H7 (cell line): ENCODE measurements at regions not wholly inside any gene's neighbourhood (a gene's known extent, or its start where the extent isn't known, plus 50 kb on each side); places are given as distances from the start of the nearest gene placed in this dataset.
"Not testable (repeated sequence)": the region's sequence is repeated elsewhere in the genome, so short reads cannot be mapped to it uniquely, and the experiment has no call there.

Experiments used
- DNase-seq: peaks from one replicate; pipeline ENCODE4 v3.0.0; 2012
- H3K27me3 ChIP-seq: 2 replicates; pipeline ENCODE4 v1.6.0; 2011; ENCODE audit warnings: mild to moderate bottlenecking, low read length; ENCODE audit not compliant: control insufficient read depth, insufficient read depth
- H3K36me3 ChIP-seq: replicated peaks from 2 replicates; pipeline ENCODE4 v1.5.1; 2011; ENCODE audit warnings: low read length; ENCODE audit not compliant: control insufficient read depth, insufficient read depth
- H3K4me3 ChIP-seq: 2 replicates; pipeline ENCODE4 v1.5.1; 2011; ENCODE audit warnings: low read depth, mild to moderate bottlenecking, control low read depth, low read length, moderate library complexity; ENCODE audit not compliant: insufficient read depth

- H3K4me3 ChIP-seq, result no peak overlapping the region
- DNase-seq, result no peak
- H3K27me3 ChIP-seq, result no peaks in the 10 kb centered on the region
- H3K36me3 ChIP-seq, result no peaks in the 10 kb centered on the region
These were observed 313.2 kb upstream of the DKK2 start for GRCh38 chr4:107349266-107349665.

DNA sequence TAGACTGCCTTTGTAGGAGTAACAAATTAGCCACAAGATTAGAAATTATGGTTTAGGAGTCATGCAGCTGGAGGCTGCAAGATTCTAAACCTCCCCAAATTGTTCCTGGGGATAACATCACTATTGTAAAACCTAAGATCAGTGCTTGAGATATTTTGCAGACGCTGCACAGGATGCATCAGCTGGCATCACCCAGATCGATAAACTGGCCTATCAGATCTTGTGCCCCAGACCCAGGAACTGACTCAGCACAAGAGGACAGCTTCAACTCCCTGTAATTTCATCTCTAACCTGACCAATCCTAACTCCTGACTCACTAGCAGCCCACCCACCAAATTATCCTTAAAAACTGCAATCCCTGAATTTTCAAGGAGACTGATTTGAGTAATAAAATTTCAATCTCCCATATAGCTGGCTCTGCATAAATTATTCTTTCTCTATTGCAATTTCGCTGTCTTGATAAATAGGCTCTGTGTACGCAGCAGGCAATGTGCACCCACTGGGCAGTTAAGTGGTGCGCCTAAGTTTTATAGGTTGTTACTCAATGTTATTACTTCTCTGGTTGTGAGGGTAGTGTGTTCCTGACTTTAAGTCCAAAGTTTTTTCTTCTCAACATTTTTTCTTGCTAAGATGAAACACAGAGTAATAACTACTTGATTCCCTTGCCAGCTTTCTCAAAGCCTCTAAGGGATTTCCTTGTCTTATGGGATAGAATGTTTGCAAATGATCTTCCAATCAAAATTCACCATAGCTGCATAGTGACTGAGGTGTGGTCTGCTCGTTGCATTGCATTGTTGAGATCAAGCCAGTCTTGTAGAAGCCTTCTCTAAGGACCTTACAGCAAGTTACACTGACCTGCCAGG, 312.3 kb upstream of the DKK2 start:
- Histone ChIP-seq H3K36me3 (no peaks in the 10 kb centered on the region), H3K4me3 (no peak overlapping the region), H3K27me3 (no peaks in the 10 kb centered on the region)
- no peak for DNase-seq

GRCh38 chr4:107333518-107333917, 297.4 kb upstream of the DKK2 start:
- H3K27me3 ChIP-seq, result no peaks in the 10 kb centered on the region
- no peak for DNase-seq
- no peak overlapping the region for H3K4me3 ChIP-seq
- H3K36me3 ChIP-seq, result no peaks in the 10 kb centered on the region

GRCh38 chr4:107332656-107333055, 296.5 kb upstream of the DKK2 start:
- not testable (repeated sequence) for DNase-seq, H3K27me3 ChIP-seq, H3K36me3 ChIP-seq, H3K4me3 ChIP-seq

DNA sequence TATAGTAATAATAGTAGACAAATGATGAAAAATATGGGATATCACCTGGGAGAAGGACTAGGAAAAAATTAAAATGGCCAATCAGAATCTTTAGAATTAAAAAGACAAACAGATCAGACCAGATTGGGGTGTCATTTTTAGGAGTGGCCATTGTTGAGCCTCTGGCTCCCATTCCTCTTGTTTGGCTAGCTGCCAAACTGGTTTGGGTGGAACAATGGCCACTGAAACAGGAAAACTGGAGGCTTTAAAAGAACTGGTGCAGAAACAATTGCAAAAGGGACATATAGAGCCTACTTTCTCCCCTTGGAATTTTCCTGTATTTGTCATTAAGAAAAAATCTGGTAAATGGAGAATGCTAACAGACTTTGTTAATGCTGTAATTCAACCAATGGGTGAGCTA, 294.8 kb upstream of the DKK2 start:
- Histone ChIP-seq H3K36me3 (no peaks in the 10 kb centered on the region), H3K4me3 (no peak overlapping the region), H3K27me3 (no peaks in the 10 kb centered on the region)
- DNase-seq, result no peak

- Histone ChIP-seq H3K36me3 (no peaks in the 10 kb centered on the region), H3K4me3 (no peak overlapping the region), H3K27me3 (no peaks in the 10 kb centered on the region)
- no peak for DNase-seq
These were observed 283.3 kb upstream of the DKK2 start for GRCh38 chr4:107319386-107319785.

GRCh38 chr4:107318078-107318477, 282.0 kb upstream of the DKK2 start:
- no peak for DNase-seq
- Histone ChIP-seq H3K27me3 (no peaks in the 10 kb centered on the region), H3K4me3 (no peak overlapping the region), H3K36me3 (no peaks in the 10 kb centered on the region)

- Histone ChIP-seq H3K4me3 (no peak overlapping the region), H3K36me3 (no peaks in the 10 kb centered on the region), H3K27me3 (no peaks in the 10 kb centered on the region)
- no peak for DNase-seq
These were observed 281.5 kb upstream of the DKK2 start for GRCh38 chr4:107317611-107318010.

- H3K27me3 ChIP-seq, result no peaks in the 10 kb centered on the region
These were observed 279.5 kb upstream of the DKK2 start for GRCh38 chr4:107315584-107315983.

DNA sequence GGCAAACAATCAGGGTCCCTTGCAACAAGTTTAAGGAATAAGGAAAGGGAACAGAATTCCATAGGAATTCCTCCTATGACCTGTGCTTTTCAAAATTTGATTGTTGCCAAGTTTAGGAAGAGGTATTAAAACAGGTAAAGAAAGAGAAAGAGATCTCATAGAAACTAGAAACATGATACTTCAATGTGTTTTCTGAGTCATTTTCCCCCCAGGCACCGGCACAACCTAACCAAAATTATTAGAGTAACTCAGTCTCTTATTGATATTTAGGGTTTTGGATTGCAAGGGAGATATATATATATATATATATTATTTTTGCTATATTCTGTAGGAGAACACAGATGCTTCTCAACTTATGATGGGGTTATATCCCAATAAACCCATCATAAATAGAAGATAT, 278.0 kb upstream of the DKK2 start:
- DNase-seq, result no peak

More at GRCh38 chr4:107315584-107315983, 279.5 kb upstream of the DKK2 start:
- DNase-seq, result no peak
- Histone ChIP-seq H3K4me3 (no peak overlapping the region), H3K36me3 (no peaks in the 10 kb centered on the region)

DNA sequence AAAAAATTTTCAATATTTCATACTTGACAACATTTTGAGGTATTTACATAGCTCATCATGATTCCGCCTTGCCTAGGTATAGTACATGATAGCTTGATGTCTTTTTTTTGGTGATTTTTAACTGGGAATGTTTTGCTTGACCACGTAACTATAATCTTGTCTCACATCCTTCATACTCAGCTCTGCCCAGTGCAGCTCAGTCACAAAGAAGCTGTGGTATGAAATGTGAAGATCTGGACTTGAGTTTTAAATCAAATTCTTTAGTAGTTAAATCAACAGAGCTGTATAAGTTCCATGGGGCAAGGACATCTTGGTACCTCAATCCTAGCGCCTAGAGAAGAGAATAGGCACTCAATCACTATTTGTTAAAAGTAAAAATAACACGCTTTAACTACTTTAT, 276.3 kb upstream of the DKK2 start:
- Histone ChIP-seq H3K4me3 (no peak overlapping the region), H3K36me3 (no peaks in the 10 kb centered on the region), H3K27me3 (no peaks in the 10 kb centered on the region)
- no peak for DNase-seq

More for the DNA sequence above, 278.0 kb upstream of the DKK2 start:
- no peaks in the 10 kb centered on the region for H3K36me3 ChIP-seq
- H3K27me3 ChIP-seq, result no peaks in the 10 kb centered on the region
- H3K4me3 ChIP-seq, result no peak overlapping the region

DNA sequence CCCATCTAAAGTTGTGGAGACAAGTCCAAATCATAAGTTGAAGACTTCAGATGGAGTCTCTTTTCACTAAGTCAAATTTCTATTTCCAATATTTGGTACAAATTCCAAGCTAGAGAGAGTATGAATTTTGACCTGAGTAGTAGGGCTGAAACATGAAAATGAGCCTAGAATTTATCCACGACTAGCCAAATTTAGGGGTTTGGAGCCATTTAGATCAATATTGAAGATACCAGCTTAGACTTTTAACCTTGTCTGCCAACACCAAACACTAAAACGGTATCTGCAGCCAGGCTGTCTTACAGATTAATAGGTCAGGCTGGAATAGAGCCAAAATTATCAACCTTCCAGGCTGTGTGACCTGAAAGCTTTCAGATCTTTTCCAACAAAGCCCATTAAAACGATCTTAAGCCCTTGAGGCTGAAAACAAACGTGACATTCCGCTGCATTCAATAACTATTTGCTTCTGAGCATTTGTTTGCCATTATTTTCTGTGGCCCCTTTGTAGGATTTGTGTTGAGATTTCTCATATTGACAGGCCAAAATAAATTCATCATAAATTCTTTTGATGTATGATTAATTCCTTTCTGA, 268.7 kb upstream of the DKK2 start:
- H3K36me3 ChIP-seq, result no peaks in the 10 kb centered on the region
- no peak for DNase-seq
- no peaks in the 10 kb centered on the region for H3K27me3 ChIP-seq
- H3K4me3 ChIP-seq, result no peak overlapping the region

DNA sequence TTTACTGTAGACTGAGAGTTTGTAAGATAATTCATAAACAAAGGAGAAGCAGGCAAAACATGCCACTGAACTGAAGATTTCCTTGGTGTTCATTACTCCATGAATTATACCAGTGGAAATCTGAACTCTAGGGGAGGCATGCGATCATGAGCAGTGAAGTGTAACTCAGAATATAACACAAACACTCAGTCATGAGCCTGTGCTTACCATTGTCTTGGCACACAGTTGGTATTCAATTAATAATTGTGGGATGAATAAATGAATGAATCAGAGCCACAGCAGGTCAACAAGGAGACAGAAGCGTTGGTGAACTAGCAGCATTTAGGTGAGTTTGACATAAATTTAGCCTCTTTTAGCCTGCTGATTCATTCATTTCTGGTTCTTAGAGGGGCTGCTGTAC, 263.5 kb upstream of the DKK2 start:
- no peaks in the 10 kb centered on the region for H3K36me3 ChIP-seq
- no peak for DNase-seq

GRCh38 chr4:107292979-107293378, 256.9 kb upstream of the DKK2 start:
- H3K4me3 ChIP-seq, result no peak overlapping the region
- no peaks in the 10 kb centered on the region for H3K36me3 ChIP-seq
- no peaks in the 10 kb centered on the region for H3K27me3 ChIP-seq
- no peak for DNase-seq

More for the DNA sequence above, 263.5 kb upstream of the DKK2 start:
- Histone ChIP-seq H3K27me3 (no peaks in the 10 kb centered on the region), H3K4me3 (no peak overlapping the region)
